Panc1 (cell line): ENCODE measurements at regions not wholly inside any gene's neighbourhood (a gene's known extent, or its start where the extent isn't known, plus 50 kb on each side); places are given as distances from the start of the nearest gene placed in this dataset.

ENCODE experiments used
- CTCF ChIP-seq: fragments of 450-650 bp; IDR thresholded peaks from 2 replicates; pipeline ENCODE4 v1.5.1; 2017; ENCODE audit warnings: mild to moderate bottlenecking
- POLR2AphosphoS5 ChIP-seq: IDR thresholded peaks from 2 replicates; pipeline ENCODE4 v1.6.1; 2012; ENCODE audit warnings: mild to moderate bottlenecking, low read depth, low read length, moderate library complexity
- SIN3A ChIP-seq: IDR thresholded peaks from 2 replicates; pipeline ENCODE4 v1.6.1; 2012; ENCODE audit warnings: low read depth, mild to moderate bottlenecking, low read length, moderate library complexity, borderline replicate concordance; ENCODE audit not compliant: insufficient read depth
- TCF7L2 ChIP-seq: IDR thresholded peaks from 2 replicates; pipeline ENCODE4 v1.6.1; 2011; ENCODE audit warnings: mild to moderate bottlenecking, low read depth, low read length, inconsistent platforms
- TF ChIP-seq, protein P1 (sequence below), 2 experiments: IDR thresholded peaks; 2 replicates each; pipeline ENCODE4 v1.6.1; 2011 to 2012; ENCODE audit warnings: low read depth in 2 of 2, control low read depth in 1 of 2, low read length in 1 of 2, mild to moderate bottlenecking in 1 of 2, moderate library complexity in 1 of 2; ENCODE audit not compliant: insufficient read depth in 1 of 2

GRCh38 chr9:109600142-109600541, 102.0 kb upstream of the PTPN3 start:
- no peak for TF ChIP-seq CTCF
- TF ChIP-seq POLR2AphosphoS5, result no peak
- no peak for TF ChIP-seq SIN3A
- TF ChIP-seq, protein P1, sequence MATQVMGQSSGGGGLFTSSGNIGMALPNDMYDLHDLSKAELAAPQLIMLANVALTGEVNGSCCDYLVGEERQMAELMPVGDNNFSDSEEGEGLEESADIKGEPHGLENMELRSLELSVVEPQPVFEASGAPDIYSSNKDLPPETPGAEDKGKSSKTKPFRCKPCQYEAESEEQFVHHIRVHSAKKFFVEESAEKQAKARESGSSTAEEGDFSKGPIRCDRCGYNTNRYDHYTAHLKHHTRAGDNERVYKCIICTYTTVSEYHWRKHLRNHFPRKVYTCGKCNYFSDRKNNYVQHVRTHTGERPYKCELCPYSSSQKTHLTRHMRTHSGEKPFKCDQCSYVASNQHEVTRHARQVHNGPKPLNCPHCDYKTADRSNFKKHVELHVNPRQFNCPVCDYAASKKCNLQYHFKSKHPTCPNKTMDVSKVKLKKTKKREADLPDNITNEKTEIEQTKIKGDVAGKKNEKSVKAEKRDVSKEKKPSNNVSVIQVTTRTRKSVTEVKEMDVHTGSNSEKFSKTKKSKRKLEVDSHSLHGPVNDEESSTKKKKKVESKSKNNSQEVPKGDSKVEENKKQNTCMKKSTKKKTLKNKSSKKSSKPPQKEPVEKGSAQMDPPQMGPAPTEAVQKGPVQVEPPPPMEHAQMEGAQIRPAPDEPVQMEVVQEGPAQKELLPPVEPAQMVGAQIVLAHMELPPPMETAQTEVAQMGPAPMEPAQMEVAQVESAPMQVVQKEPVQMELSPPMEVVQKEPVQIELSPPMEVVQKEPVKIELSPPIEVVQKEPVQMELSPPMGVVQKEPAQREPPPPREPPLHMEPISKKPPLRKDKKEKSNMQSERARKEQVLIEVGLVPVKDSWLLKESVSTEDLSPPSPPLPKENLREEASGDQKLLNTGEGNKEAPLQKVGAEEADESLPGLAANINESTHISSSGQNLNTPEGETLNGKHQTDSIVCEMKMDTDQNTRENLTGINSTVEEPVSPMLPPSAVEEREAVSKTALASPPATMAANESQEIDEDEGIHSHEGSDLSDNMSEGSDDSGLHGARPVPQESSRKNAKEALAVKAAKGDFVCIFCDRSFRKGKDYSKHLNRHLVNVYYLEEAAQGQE (IDR thresholded peaks at IDR 0.05; ENCODE audit: insufficient read depth in 1 of 2, low read depth in 2 of 2, low read length in 1 of 2), result no peak
- no peak for TF ChIP-seq TCF7L2
